ENCODE measurements at regions not wholly inside any gene's neighbourhood (a gene's known extent, or its start where the extent isn't known, plus 50 kb on each side); places are given as distances from the start of the nearest gene placed in this dataset.

DNA sequence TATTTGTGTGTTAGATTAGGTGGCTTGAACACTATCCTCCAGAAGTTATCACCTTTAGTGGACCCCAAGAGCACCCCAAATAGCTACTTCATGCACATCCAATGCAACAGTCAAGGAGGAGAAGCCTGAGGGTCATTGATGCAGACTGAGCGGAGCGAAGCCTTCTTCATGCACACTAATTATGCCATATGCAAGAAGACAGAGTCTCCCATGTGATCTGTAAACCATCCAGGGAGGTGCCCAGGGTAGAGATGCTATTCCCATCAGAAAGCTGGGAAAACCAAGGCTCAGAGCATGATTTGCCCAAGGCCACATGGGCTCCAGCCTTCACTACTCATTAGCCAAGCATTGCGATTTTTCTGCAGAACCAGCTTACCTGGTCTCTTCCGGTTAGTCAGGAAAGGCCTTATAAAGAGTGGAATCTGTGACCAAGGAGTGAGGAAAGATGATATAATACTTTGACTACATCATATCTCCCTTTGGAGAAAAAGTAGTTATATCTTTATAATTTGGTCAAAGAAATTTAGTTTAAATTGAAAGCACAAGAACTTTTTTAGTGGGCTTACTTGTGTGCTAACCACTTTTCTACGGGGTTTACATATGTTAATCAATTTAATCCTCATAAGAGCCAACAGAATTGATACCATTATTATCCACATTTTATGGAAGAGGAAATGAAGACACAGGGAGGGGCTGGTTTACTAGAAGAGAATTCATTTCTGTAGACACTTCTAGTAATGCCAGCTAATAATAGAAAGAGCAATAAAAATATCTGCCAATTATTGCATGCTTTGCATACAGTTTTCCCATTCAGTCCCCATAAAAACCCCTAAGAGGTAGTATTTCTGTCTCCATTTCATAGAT, 220.0 kb downstream of the ESM1 start:
- ChIA-PET POLR2A (ENCODE audit: partially characterized antibody) (interaction anchor here (0.7 to 1.6 kb wide), 3 partner anchors 9 to 124 kb away, joined by 3 to 6 read pairs (median 3); no protein-coding TSS in a partner anchor), CTCF (ENCODE audit: partially characterized antibody) (interaction anchor here (0.8 to 2.5 kb wide), 2 partner anchors 80 to 105 kb away, joined by 3 to 7 read pairs; no protein-coding TSS in a partner anchor)
- Mint-ChIP-seq H3K36me3 (no peaks in the 10 kb centered on the region), H3K9me3 (no peaks in the 10 kb centered on the region), H3K27me3 (no peaks in the 10 kb centered on the region), H3K4me3 (no peak overlapping the region), H3K27ac (no peak overlapping the region), H3K4me1 (no peaks in the 10 kb centered on the region)
- no peaks in the 10 kb centered on the region for H3K9me3 ChIP-seq (ENCODE audit: control insufficient read depth in 1 of 2, low read length in 2 of 2)
- no peak for DNase-seq
- H3K27me3 ChIP-seq (ENCODE audit: insufficient read depth, low read length): no peaks in the 10 kb centered on the region
- no peak overlapping the region for H3K27ac ChIP-seq (ENCODE audit: low read depth, low read length)
- H3K4me3 ChIP-seq (ENCODE audit: low read length in 2 of 2): no peak overlapping the region
- H3K4me1 ChIP-seq (ENCODE audit: insufficient read depth, low read length): no peaks in the 10 kb centered on the region
- H3K36me3 ChIP-seq (ENCODE audit: insufficient read depth, low read length): no peaks in the 10 kb centered on the region
- intact Hi-C loops (cut with micrococcal nuclease): no loop called here

DNA sequence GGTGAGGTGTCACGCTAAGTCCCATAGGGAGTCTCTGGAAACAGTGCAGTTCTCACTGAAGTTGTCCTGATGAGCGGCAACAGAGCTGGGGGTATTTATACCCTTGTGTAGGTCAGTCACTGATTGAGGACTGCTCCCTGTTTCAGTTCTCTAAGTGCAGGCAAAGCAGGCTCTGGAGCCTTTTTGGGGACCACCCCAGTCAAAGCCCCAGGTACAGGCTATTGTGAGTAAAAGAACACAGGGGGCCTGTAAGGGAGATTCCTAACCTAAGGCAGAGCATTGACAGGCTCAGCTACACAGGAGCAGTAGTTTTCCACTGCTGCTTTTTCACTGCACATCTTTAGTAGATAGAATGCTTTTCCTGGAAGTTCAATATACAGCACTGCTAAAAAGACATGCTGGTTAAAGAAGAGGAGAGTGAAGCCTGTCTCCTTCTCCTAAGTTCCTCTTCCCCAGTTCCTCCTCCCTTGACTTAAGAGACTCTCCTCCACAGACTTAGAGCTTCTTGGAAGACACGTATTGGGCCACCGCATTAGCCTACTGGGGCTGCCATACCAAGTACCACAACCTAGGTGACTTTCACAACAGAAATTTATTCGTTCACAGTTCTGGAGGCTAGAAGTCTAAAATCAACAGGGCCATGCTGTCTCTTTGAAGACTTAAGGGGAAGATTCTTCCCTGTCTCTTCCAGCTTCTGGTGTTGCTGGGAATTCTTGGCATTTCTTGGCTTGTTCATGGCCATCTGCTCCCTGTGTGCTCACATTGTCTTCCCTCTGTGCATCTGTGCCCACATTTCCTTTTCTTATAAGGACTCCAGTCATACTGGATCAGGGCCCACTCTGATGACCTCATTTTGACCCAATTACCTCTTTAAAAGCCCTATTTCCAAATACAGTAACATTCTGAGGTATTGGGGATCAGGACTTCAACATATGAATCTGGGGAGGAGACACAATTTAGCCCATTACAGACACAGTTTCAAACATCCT, 221.0 kb downstream of the ESM1 start:
- no peak for DNase-seq
- H3K4me1 ChIP-seq (ENCODE audit: insufficient read depth, low read length): no peaks in the 10 kb centered on the region
- intact Hi-C loops (cut with micrococcal nuclease): no loop called here
- Mint-ChIP-seq H3K9me3 (no peaks in the 10 kb centered on the region), H3K27ac (no peak overlapping the region), H3K4me3 (no peak overlapping the region), H3K4me1 (no peaks in the 10 kb centered on the region), H3K27me3 (no peaks in the 10 kb centered on the region), H3K36me3 (no peaks in the 10 kb centered on the region)
- POLR2A ChIA-PET (ENCODE audit: partially characterized antibody): interaction anchor here (1.2 to 1.6 kb wide), 2 partner anchors 118 to 123 kb away, joined by 3 to 6 read pairs; no protein-coding TSS in a partner anchor
- H3K9me3 ChIP-seq (ENCODE audit: control insufficient read depth in 1 of 2, low read length in 2 of 2): no peaks in the 10 kb centered on the region
- no peak overlapping the region for H3K27ac ChIP-seq (ENCODE audit: low read depth, low read length)
- H3K4me3 ChIP-seq (ENCODE audit: low read length in 2 of 2): no peak overlapping the region
- H3K36me3 ChIP-seq (ENCODE audit: insufficient read depth, low read length): no peaks in the 10 kb centered on the region
- H3K27me3 ChIP-seq (ENCODE audit: insufficient read depth, low read length): no peaks in the 10 kb centered on the region
- CTCF ChIA-PET (ENCODE audit: partially characterized antibody): interaction anchor here (2.5 kb wide), 1 partner anchor 81 kb away, joined by 7 read pairs; no protein-coding TSS in a partner anchor

DNA sequence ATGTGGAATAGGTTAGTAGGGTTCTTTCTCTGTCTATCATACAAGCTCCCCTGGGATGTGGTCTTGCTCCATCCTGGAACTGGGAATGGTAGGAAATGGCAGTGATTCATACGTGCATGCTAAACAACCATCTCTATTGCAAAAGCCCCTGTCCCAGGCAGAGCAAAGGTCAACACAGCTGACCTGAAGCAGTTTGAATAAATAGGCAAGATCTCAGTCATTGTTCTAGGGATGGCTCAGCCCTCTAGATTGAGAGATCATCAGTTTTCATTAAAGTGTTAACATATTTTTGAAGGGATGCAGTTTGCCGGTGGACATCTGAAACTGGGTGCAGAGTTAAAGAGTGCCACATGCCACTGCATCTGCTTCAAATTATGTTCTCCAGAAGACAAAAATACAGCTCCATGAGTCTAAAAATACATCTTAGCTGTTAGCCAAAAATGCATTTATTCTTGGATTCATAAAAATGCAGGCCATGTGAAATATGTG, 224.1 kb downstream of the ESM1 start:
- no peaks in the 10 kb centered on the region for H3K36me3 ChIP-seq (ENCODE audit: insufficient read depth, low read length)
- CTCF ChIA-PET (ENCODE audit: partially characterized antibody): interaction anchor here (0.9 to 1.6 kb wide), 3 partner anchors 13 to 83 kb away, joined by 3 to 8 read pairs (median 5); no protein-coding TSS in a partner anchor
- H3K9me3 ChIP-seq (ENCODE audit: control insufficient read depth in 1 of 2, low read length in 2 of 2): no peaks in the 10 kb centered on the region
- Mint-ChIP-seq H3K27ac (no peak overlapping the region), H3K4me1 (peaks cover 9 to 14% (median 12%) of the 10 kb centered on the region in 4 donors), H3K9me3 (no peaks in the 10 kb centered on the region), H3K36me3 (no peaks in the 10 kb centered on the region), H3K27me3 (no peaks in the 10 kb centered on the region), H3K4me3 (no peak overlapping the region)
- H3K4me3 ChIP-seq (ENCODE audit: low read length in 2 of 2): no peak overlapping the region
- no peak overlapping the region for H3K27ac ChIP-seq (ENCODE audit: low read depth, low read length)
- H3K27me3 ChIP-seq (ENCODE audit: insufficient read depth, low read length): no peaks in the 10 kb centered on the region
- POLR2A ChIA-PET (ENCODE audit: partially characterized antibody): interaction anchor here (0.7 kb wide), 1 partner anchor 17 kb away, joined by 4 read pairs; no protein-coding TSS in a partner anchor
- intact Hi-C loops (cut with micrococcal nuclease): no loop called here
- H3K4me1 ChIP-seq (ENCODE audit: insufficient read depth, low read length): peaks cover 10% of the 10 kb centered on the region
- DNase-seq: no peak

DNA sequence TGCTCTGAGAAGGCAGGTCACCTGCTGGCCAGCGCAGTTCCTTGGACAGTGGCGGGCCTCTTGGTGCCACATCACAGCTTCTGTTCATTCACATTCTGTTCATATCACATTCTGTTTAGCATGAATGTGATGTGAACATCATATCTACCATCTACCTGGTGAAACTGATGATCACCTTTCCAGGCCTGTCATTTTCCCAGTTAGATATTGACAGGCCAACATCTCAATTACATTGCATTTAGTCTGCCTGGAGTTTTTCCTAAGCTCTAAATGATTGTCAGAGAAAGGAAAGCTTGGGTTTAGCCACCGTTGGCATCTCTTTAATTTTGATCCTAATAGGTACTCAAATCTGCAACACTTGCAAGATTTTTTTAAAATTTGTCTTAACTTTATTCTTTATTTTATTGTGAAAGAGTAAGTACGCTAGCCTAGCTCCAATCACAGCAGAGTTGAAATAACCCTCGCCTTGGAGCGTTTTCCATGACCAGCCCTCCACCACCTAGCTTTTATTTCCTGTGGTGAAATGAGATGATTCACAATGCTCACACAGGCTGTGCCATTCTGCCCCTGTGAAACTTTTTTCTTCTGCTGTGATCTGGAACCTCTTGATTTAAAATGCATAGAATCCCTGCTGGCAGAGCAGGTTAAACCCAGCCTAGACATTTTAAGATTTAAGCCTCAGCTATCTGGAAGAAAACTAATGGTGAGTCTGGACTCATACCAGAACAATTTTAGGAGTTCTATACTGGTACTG, 225.0 kb downstream of the ESM1 start:
- Mint-ChIP-seq H3K27ac (no peak overlapping the region), H3K36me3 (no peaks in the 10 kb centered on the region), H3K4me3 (no peak overlapping the region), H3K4me1 (peaks cover 17 to 23% (median 21%) of the 10 kb centered on the region in 4 donors), H3K27me3 (no peaks in the 10 kb centered on the region), H3K9me3 (peaks cover 0 to 7% (median 0%) of the 10 kb centered on the region in 8 donors)
- DNase-seq: no peak
- H3K4me3 ChIP-seq (ENCODE audit: low read length in 2 of 2): no peak overlapping the region
- H3K36me3 ChIP-seq (ENCODE audit: insufficient read depth, low read length): no peaks in the 10 kb centered on the region
- H3K27me3 ChIP-seq (ENCODE audit: insufficient read depth, low read length): no peaks in the 10 kb centered on the region
- POLR2A ChIA-PET (ENCODE audit: partially characterized antibody): interaction anchor here (0.7 to 0.8 kb wide), 2 partner anchors 16 to 150 kb away, joined by 3 to 4 read pairs; no protein-coding TSS in a partner anchor
- no peaks in the 10 kb centered on the region for H3K9me3 ChIP-seq (ENCODE audit: control insufficient read depth in 1 of 2, low read length in 2 of 2)
- intact Hi-C loops (cut with micrococcal nuclease): no loop called here
- H3K4me1 ChIP-seq (ENCODE audit: insufficient read depth, low read length): peaks cover 15% of the 10 kb centered on the region
- no peak overlapping the region for H3K27ac ChIP-seq (ENCODE audit: low read depth, low read length)
- CTCF ChIA-PET (ENCODE audit: partially characterized antibody): interaction anchor here (0.8 to 0.9 kb wide), 3 partner anchors 9 to 85 kb away, joined by 3 read pairs; no protein-coding TSS in a partner anchor

DNA sequence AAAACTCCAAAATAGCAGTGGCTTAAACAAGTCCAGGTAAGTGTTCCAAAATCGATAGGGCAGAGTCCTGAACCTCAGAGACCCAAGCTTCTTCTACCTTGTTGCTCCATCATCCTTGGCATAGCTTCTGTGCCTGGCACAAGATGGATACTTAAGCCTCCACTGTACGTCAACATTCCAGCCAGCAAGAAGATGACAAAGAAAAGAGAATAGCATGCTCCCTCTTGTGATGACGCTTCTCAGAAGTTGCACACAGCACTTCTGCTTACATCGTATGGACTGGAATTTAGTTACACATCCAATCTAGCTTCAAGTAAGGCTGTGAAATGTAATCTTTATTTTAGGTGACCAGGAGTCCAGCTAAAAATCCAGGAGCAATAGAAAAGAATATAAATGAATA, 227.4 kb downstream of the ESM1 start:
- Mint-ChIP-seq H3K9me3 (peaks cover 0 to 7% (median 0%) of the 10 kb centered on the region in 8 donors), H3K4me3 (no peak overlapping the region), H3K36me3 (no peaks in the 10 kb centered on the region), H3K27ac (no peak overlapping the region), H3K27me3 (no peaks in the 10 kb centered on the region), H3K4me1 (peaks cover 17 to 30% (median 24%) of the 10 kb centered on the region in 4 donors)
- H3K36me3 ChIP-seq (ENCODE audit: insufficient read depth, low read length): no peaks in the 10 kb centered on the region
- no peak for DNase-seq
- no peaks in the 10 kb centered on the region for H3K9me3 ChIP-seq (ENCODE audit: control insufficient read depth in 1 of 2, low read length in 2 of 2)
- intact Hi-C loops (cut with micrococcal nuclease): no loop called here
- ChIA-PET CTCF (ENCODE audit: partially characterized antibody) (interaction anchor here (1.2 to 3.0 kb wide), 3 partner anchors 10 to 87 kb away, joined by 4 to 14 read pairs (median 7); no protein-coding TSS in a partner anchor), POLR2A (ENCODE audit: partially characterized antibody) (interaction anchor here (1.4 to 4.1 kb wide), 3 partner anchors 9 to 112 kb away, joined by 6 to 42 read pairs (median 10); no protein-coding TSS in a partner anchor)
- H3K4me1 ChIP-seq (ENCODE audit: insufficient read depth, low read length): peaks cover 20% of the 10 kb centered on the region
- H3K4me3 ChIP-seq (ENCODE audit: low read length in 2 of 2): no peak overlapping the region
- no peaks in the 10 kb centered on the region for H3K27me3 ChIP-seq (ENCODE audit: insufficient read depth, low read length)
- H3K27ac ChIP-seq (ENCODE audit: low read depth, low read length): no peak overlapping the region

DNA sequence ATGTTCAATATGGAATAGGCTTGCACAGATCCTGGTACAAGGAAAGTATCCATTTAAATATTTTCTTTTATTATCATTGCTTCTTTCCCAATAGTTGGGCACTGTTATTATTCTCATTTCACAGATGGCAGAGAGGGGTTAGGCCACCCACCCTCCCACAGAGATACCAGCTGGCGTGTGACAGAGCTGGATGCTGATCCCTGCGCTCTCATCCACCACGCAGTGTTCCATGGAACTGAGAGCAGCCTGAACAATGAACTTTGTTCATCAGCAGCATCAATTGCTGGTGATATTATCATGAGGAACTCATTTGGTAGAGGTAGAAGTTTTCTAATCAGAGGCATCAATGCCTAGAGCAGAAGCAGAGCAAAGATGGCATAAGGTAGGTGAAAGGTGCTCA, 227.9 kb downstream of the ESM1 start:
- H3K9me3 ChIP-seq (ENCODE audit: control insufficient read depth in 1 of 2, low read length in 2 of 2): no peaks in the 10 kb centered on the region
- no peak for DNase-seq
- intact Hi-C loops (cut with micrococcal nuclease): no loop called here
- H3K27ac ChIP-seq (ENCODE audit: low read depth, low read length): no peak overlapping the region
- Mint-ChIP-seq H3K9me3 (peaks cover 0 to 7% (median 0%) of the 10 kb centered on the region in 8 donors), H3K27ac (no peak overlapping the region), H3K36me3 (no peaks in the 10 kb centered on the region), H3K4me3 (no peak overlapping the region), H3K27me3 (no peaks in the 10 kb centered on the region), H3K4me1 (peaks cover 17 to 34% (median 28%) of the 10 kb centered on the region in 4 donors)
- H3K4me1 ChIP-seq (ENCODE audit: insufficient read depth, low read length): peaks cover 23% of the 10 kb centered on the region
- ChIA-PET CTCF (ENCODE audit: partially characterized antibody) (interaction anchor here (0.7 to 3.0 kb wide), 4 partner anchors 10 to 87 kb away, joined by 3 to 14 read pairs (median 6); no protein-coding TSS in a partner anchor), POLR2A (ENCODE audit: partially characterized antibody) (interaction anchor here (1.3 to 4.1 kb wide), 4 partner anchors 10 to 147 kb away, joined by 4 to 42 read pairs (median 8); no protein-coding TSS in a partner anchor)
- no peaks in the 10 kb centered on the region for H3K27me3 ChIP-seq (ENCODE audit: insufficient read depth, low read length)
- H3K36me3 ChIP-seq (ENCODE audit: insufficient read depth, low read length): no peaks in the 10 kb centered on the region
- H3K4me3 ChIP-seq (ENCODE audit: low read length in 2 of 2): no peak overlapping the region
